NCI-H2081 (cell line): ENCODE measurements at regions not wholly inside any gene's neighbourhood (a gene's known extent, or its start where the extent isn't known, plus 50 kb on each side); places are given as distances from the start of the nearest gene placed in this dataset.
A peak's percentile ranks its signal among the peaks of the same experiment; 100 is the strongest.
"Not testable (repeated sequence)": the region's sequence is repeated elsewhere in the genome, so short reads cannot be mapped to it uniquely, and the experiment has no call there.

Source experiments
- DNase-seq, 2 experiments: peaks; one replicate each; lab custom pipeline; 2025; lab: John Stamatoyannopoulos, UW

DNA sequence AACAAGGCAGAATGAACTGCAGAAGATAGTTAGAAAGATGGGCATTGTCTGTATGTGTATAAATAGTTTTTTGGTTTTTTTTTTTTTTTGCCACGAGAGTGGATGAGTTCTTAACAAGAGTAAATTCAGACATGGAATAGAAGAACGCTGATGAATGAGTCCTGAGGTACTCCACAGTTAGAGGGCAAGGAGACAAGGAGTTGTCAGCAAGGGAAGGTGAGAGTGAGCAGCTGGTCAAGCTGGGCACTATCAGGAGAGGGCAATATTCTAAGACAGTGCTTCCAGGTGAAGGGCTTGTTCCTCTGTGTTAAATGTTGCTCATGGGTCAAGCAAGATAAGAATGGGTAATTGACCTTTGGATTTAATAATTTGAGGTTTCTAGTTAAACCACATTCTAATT, 138.6 kb upstream of the FAM78B start:
- DNase-seq = no peak

DNA sequence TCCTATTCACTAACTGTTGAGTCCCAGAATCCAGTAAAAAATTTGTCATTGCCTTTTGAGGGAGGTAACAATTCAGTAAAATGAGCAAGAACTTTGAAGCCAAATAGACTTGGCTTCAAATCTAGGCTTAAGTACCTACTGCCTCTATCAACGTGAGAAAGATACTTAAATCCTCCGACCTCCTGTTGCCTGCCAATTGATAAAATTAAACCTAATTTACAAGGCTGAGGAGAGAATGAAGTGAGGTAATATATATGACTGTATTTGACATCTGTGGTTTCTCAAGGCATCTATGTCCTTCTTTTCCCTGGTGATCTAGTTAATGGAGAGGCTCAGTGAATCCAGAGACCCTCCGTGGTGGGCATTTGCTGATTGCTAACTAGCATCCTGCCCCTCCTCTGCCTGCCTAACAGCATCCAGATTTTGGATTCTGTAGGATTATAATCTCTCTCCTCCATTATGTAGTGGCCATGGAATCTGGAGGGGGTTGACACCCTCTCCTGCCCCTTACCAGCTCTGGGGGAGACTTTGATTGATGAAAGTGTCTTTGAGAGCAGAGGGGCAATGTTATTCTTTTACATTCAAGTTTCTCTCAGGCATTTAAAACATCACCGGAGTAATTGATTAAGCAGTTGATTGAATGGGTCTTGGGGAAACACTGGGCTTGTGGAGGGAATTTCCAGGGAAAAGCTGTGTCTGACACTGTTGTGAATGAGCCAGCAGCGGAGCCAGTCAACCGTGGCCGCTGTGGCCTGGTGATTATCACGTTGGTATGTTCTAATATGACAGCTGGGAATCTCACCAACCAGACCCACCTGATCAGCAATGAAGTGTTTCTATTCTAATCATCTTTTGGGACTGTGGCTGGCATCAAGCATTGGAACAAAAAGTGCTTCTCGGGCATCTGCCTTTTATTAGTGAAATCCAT, 140.7 kb upstream of the FAM78B start:
- no peak for DNase-seq

DNA sequence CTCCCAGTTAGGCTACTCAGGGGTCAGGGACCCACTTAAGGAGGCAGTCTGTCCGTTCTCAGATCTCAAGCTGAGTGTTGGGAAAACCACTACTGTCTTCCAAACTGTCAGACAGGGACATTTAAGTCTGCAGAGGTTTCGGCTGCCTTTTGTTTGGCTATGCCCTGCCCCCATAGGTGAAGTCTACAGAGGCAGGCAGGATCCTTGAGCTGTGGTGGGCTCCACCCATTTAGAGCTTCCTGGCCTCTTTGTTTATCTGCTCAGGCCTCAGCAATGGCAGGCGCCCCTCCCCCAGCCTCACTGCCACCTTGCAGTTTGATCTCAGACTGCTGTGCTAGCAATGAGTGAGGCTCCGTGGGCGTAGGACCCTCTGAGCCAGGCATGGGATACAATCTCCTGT, 149.5 kb upstream of the FAM78B start:
- DNase-seq = not testable (repeated sequence)

DNA sequence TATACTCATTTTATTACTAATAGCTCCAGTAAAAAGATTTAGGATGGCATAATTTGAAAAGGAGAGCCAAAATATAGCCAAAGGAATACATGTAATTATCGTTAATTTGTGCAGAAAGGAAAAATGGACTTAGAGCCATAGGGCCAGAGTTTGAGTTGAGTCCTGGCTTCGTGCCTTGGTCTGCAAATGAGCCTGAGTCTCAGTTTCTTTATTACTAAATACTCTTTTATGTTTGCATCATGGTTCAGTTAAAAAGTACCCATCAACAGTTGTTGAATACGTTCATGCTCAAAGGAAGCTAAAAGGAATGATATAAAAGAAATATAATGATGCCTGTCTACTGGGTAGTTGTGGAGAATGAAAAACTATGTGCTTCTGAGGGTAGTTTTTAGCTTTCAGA, 155.7 kb upstream of the FAM78B start:
- no peak for DNase-seq

DNA sequence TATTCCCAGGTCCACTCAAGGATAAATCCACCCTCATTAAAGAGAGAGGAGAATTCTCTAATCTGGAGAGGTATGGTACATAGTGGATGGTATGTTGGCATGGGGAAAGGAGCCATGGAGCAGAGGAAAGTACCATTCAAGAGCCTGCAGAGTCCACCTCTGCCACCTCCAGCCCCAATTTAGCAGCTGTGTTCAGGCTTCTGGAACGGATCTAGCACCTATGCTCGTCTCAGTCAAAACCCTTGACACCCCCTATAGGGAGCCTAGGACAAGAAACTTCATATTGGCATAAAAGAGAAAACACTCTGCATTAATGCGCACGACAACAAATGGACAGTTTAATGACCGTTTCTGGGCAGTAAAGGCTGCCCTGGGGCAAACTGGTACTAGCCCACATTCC, 161.1 kb upstream of the FAM78B start:
- no peak for DNase-seq

DNA sequence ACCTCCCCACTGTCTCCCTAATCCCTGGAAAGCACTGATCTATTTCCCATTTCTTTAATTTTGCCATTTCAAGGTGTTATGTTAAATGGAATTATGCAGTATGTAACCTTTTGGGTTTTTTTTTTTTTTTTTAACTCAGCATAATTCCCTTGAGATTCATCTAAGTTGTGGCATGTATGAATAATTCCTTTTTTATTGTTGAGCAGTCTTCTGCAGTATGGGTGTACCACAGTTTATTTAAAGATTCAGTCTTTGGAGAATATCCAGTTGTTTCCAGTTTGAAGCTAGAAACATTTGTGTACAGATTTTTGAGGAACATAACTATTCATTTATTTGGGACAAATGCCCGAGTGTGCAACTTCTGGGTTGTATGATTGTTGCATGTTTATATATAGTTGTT, 162.2 kb upstream of the FAM78B start:
- DNase-seq = no peak

DNA sequence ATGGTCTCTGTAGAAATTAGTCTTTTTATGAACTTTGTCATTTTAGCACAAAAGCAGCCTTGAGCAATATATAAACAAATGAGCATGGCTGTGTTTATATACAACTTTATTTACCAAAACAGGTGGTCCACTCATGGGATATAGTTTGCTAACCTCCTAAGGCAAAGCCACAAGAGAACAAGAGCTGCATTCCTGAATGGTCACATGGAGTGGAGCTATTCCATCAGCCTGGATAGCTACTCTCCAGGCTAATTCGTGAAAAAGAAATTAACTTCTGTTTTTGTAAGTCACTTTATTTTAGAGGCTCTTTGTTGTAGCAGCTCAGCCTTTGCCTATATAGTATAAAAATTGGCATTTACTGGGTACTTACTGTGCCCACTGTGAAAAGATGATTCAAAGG, 163.3 kb upstream of the FAM78B start:
- DNase-seq = no peak

DNA sequence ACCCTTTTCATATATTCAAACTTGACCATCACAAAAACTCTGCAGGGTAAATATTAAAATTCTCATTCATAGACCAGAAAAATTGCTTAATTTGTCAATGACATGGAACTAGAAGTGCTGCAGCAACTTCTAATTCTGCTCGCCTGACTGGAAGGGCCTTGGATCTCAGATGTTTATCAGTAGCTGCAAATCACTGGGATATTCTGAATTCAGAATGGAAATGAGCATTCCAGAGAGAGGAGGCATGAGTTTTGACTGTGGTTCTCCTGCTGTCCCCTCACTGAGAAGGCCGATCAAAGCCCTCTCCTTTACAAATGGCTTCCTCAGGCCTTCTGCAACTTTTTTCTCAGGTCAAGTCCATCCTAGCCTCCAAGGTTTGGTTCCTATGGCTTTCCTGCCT, 171.3 kb upstream of the FAM78B start:
- no peak for DNase-seq

DNA sequence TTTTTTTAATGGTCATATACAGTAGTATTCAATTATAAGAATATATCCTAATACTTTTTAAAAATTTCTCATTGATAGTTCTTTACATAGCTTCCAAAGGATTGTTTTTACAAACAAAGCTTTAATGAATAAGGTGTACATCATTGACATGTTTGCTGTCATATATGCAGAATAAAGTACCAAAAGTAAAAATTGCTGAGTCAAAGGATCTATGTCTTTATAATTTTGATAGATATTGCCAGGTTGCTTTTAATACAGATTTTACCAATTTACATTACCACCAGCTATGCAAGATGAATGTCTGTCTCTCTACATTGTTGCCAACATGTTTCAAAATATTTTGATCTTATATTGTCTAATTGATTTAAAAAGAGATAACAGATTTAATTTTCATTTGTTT, 173.9 kb upstream of the FAM78B start:
- DNase-seq = no peak

DNA sequence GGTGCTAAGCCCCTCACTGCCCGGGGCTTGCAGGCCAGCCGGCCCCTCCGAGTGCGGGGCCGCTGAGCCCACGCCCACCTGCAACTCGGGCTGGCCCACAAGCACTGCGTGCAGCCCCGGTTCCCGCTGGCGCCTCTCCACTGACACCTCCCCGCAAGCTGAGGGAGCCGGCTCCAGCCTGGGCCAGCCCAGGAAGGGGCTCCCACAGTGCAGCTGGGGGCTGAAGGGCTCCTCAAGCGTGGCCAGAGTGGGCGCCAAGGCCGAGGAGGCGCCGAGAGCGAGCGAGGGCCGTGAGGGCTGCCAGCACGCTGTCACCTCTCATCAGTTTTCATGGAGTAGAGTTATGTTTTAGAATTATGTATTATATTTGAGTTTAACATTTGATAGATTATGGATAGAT, 176.5 kb upstream of the FAM78B start:
- DNase-seq = no peak

DNA sequence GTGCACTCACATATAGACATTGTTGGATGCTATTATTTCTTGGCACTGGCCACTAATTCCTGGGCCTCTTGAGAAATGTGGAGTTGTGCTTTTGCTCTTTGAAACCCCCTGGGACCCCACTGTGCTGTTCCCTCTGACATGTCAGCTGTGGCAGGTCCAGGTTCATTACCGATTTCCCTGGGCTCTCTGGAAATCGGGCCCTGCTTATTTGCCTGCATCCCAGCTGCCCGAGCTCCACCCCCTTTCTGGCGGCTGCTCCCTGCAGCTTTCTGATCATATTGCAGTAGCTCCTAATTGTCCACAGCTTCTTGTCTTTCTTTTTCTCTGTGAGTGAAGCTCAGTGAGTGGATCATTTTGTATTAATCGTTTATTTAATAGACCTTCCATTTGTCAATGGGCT, 183.7 kb upstream of the FAM78B start:
- DNase-seq = peak in 1 of 2 experiments; percentile 26

DNA sequence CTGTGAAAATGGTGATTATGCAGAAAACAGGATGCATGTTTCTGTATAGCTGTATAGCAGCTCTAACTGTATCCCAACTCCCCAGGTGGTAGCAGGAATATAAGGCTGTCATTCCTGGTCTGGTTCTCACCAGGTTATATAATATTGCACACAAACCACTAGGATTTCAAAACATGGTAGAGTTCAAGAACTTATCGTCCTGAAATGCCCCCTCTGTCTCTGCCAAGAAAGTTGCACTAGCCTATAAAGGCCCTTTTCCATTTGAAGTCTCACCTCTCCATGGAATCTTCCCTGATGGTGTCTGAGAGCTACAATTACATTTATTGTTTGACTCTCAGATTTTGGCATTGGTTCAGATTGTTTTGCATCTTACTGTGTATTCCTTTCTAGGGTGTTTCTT, 184.9 kb upstream of the FAM78B start:
- DNase-seq = no peak

DNA sequence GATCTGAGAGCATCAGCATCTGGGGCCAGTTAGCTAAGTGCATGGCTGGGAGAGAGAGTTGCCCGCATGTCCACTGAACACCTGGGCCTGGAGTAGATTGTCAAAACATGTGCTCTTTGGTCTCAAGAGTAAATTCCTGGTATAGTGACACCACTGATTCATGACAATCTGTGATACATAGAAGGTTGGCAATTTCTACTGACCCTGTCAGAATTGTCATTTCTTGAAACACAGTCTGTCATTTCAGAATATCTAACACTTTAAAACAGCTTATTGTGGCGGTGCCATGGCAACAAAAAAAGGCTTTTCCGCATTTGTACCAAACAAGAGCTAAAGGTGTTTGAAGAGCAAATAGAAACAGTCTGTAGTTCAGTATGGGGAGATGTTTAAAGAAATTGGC, 186.4 kb upstream of the FAM78B start:
- no peak for DNase-seq

DNA sequence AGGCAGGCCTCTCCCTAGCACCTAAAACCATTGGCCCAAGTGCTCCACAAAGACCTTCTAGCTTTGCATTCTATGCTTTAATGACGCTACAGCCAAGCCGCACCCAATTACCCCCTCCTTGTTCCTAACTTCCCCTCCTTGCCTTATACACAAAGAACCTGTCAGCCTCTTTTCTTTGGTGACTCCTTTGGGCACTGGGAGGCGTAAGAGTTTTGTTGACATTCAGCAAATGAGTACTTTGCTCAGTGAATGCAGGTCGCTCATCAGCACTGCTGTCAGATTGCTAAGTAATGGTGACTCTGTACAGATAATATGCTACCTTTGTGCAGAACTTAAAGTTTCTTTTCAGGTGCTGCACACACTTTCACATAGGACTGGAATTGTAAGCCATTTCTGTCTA, 187.6 kb upstream of the FAM78B start:
- peak in 1 of 2 experiments; percentile 8 for DNase-seq

DNA sequence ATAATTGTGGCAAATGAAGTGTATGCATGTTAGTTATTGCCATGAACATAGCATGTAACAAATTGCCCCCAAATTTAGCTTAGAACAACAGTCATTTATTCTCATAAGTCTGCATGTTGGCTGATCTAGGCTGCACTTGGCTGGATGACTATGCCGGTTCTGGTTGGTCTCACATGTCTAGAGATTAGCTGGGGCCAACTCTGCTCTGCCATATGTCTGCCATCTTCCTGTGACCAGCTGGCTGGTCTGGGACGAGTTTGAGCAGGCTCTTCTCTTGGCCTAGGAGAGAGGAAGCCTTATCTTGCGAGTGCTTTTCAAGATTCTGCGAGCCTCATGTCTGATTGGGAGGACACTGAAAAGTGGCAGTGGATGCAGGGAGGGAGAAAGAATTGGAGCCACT, 198.3 kb upstream of the FAM78B start:
- DNase-seq = no peak

DNA sequence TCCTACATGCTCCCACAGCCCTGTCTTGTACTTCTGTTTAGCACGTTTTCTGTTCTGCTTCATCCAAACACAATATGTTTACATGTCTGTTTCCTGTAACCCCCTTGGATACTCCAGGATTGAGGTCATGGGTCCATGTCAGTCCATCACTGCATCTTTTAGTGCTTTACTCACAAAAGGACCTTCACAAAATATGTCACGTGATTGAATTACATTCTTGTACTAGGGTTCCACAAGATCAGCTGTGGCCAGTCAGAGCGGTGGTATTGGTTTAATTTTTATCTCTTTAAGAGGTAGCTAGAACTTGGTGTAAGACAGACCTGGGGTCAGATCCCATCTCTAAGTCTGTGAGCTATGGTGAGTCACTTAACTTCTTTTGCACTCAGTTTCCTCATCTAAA, 201.2 kb upstream of the FAM78B start:
- no peak for DNase-seq

DNA sequence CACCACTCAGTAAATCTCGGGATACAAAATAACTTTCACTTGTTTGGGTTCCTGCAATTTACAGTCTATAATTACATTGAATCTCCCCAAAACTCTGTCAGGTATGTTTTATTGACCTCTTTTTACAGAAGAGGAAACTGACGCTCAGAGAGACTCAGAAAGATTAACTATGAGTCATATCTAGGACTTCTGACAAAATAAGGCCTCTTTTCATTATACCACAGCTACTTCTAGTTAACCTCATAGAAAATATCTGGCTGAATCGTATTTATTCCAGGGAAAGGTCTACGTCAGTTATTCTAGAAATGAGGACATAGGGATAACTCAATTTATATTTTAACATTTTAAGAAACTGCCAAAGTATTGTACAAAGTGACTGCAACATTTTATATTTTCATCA, 211.1 kb upstream of the FAM78B start:
- DNase-seq = no peak

DNA sequence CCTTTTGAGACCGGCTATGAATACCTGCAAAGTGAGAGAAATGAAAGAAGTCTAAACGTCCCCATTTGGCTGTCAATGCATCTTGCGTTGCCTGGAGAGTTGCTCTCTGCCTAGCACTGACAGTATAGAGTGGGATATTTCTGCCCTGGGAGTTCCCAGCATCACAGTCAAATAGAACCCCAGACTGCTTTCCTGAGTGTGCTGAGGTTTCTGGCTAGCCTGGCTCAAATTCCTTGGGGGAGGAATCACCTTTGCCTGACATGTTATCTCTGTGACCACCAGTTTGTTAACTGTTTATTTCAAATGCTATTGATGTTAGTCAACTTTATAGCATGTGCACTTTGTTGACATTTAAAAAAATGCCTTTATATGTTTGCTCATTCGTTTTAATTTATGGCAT, 212.0 kb upstream of the FAM78B start:
- DNase-seq = no peak

DNA sequence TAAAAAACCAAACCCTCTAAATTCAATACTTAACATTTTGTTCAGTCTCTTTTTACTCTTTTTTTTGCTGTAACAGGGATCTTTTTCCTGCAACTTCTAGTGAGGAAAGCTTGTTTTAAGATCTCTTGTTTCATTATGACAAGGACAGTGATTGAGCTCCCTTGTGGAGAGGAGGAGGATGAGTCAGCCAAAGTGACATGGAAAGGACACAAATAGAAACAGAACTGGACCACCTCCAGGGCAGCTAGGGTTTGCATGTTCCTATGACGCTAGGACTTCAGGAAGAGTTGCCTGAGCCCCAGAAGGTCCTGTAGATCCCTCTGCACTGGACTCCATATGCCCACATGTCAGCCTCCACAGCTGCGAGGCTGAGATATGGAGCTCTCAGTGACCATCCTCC, 212.6 kb upstream of the FAM78B start:
- DNase-seq = no peak

DNA sequence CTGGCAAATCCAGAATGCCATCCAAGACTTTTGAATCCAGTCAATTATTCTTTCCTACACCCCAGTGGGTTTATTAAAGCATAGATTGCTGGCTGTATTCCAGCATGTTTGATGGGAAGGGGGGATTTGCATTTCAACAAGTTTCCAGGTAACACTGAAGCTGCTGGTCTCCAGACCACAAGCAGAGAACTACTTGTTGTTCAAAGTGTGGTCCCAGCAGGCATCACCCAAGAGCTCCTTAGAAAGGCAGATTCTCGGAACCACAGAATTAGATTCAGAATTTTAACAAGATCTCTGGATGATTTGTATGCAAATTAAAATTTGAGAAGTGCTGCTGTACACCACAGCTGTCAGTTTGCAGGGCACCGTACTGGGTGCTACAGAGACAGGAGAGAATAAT, 216.3 kb upstream of the FAM78B start:
- DNase-seq = no peak

DNA sequence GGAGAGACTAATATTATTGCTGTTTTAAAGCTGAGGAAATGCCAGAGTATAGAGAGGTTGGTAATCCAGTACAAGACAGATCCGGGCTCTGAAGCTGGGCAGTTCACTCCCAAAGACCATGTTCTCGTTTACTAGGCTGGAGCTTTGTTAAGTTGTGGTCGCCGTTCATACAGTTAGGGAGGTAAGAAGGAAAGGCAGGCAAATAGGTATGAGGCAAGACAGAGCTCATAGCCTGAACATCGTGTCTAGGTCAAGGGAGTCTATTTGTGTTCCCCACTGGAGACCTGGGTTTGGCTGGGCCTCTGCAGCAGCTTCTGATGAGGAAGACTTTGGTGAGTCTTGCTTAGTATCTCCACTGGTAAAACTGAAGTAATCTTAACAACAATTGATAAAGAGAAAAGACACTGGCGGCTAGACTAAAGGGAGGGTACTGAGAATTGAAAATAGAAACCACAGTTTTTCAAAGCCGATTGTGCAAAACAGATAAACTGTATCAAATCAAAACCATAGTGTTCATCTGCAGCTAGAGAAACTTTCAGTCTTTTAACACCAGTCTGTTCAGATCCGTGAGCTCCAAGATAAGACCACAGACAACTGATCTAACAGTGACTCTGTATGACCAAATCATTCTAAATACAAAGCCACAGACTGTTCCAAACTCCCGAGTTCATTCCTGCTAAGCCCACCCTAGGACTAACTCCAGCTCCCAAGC, 217.0 kb upstream of the FAM78B start:
- no peak for DNase-seq

DNA sequence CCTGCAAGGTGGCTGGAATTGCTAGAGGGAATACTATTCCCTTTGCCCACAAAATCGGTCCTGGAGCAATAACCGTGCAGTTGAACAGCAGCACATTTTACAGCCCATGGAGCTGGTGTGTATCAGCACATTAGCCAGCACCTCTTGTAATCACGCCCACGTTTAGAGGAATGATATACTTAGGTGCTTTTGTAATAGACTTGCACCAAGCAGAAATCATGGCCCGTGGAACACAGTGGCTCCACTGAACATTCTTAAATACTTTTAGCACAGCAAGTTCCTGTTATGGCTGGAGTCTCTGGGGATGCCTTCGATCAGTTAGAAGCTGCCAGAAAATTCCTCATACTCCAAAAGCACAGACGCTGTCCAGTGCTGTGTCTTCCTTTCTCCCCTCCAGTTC, 218.1 kb upstream of the FAM78B start:
- no peak for DNase-seq

DNA sequence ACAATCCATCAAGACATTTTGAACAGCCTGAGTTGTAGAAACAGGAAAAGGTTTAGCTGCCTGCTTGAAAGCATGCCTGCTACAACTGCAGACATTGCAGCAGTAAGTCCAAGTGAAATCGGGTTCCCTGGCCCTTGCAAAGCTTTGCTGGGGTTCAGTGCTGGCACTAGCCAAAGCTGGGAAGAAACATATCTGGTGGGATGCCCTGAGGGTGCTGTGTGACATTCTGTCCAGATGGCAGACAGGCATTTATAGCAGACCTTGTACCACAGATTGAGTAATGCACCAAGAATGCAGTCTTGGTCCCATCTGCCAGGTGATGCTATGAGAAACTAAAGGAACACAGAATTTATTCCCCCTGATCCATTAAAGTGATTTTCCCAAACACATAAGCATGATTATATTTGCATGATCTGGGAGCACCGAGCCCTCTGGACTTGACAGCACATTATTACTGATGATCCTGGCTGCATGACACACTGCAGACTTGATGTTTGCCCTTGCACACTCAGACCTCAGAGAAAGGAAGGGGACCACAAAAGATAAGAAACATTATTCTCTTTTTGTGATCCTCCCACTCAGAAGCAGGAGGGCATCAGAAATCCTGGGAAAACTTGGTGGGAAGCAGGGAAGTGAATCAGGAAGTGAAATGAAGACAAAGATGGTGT, 223.7 kb upstream of the FAM78B start:
- DNase-seq = no peak
